ENCODE measurements at regions not wholly inside any gene's neighbourhood (a gene's known extent, or its start where the extent isn't known, plus 50 kb on each side); places are given as distances from the start of the nearest gene placed in this dataset.

DNA sequence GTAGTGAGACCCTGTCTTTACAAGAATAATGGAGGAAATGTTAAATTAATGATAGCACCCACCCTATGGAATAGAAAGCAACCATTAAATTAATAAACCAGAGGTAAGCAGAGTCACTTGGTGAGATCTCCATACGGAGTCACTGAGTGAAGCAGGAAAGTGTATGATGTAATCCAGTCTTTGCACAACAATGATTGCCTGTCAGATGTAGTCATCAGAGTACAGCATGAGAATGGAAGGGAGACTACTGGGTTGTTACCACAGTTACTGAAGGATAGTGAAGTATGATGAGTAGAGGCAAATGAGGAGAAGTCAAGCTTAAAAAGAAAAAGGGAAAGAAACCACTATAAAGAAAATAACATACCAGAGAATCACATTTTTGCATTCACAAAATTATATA, 371.9 kb upstream of the SHH start:
- DNase-seq (ENCODE audit: low spot score) (no peak), ATAC-seq (no peak)
- Mint-ChIP-seq H3K27me3 (ENCODE audit: insufficient read depth, low read depth, poor library complexity) (peaks cover 2% of the 10 kb centered on the region), H3K4me3 (no peak overlapping the region), H3K36me3 (ENCODE audit: low read depth) (peaks cover 18% of the 10 kb centered on the region), H3K27ac (no peak overlapping the region), H3K9me3 (peaks cover 37% of the 10 kb centered on the region), H3K4me1 (no peaks in the 10 kb centered on the region)
- Histone ChIP-seq H3K27me3 (ENCODE audit: insufficient read depth) (no peaks in the 10 kb centered on the region), H3K4me3 (no peak overlapping the region), H3K4me1 (ENCODE audit: insufficient read depth) (no peaks in the 10 kb centered on the region), H3K79me2 (replicated peaks; ENCODE audit: insufficient read depth) (no peaks in the 10 kb centered on the region), H4K20me1 (replicated peaks; ENCODE audit: insufficient read depth) (no peaks in the 10 kb centered on the region), H3K36me3 (ENCODE audit: insufficient read depth) (peaks cover 3% of the 10 kb centered on the region), H2AFZ (no peak overlapping the region), H3K27ac (ENCODE audit: low read depth) (no peak overlapping the region), H3F3A (replicated peaks; ENCODE audit: low read depth) (no peaks in the 10 kb centered on the region), H3K9me2 (ENCODE audit: insufficient read depth) (no peaks in the 10 kb centered on the region), H3K4me2 (no peak overlapping the region)
- TF ChIP-seq STAT1 (IDR thresholded peaks at IDR 0.05; ENCODE audit: unreplicated experiment) (no peak), JUNB (IDR thresholded peaks at IDR 0.05; ENCODE audit: unreplicated experiment) (no peak), POLR2AphosphoS5 (IDR thresholded peaks at IDR 0.05; ENCODE audit: low read depth) (no peak), CREB1 (CRISPR knock-in tag; IDR thresholded peaks at IDR 0.05; ENCODE audit: low read depth) (no peak), ZNF114 (CRISPR knock-in tag; IDR thresholded peaks at IDR 0.05) (no peak), ZNF331 (CRISPR knock-in tag; IDR thresholded peaks at IDR 0.05; ENCODE audit: low read depth) (no peak), NANOG (IDR thresholded peaks at IDR 0.05; ENCODE audit: borderline replicate concordance) (no peak), EZH2phosphoT487 (IDR thresholded peaks at IDR 0.05; ENCODE audit: unreplicated experiment) (no peak), EZH2 (IDR thresholded peaks at IDR 0.05; ENCODE audit: low read depth, unreplicated experiment) (no peak)
- TF ChIP-seq, protein P1, sequence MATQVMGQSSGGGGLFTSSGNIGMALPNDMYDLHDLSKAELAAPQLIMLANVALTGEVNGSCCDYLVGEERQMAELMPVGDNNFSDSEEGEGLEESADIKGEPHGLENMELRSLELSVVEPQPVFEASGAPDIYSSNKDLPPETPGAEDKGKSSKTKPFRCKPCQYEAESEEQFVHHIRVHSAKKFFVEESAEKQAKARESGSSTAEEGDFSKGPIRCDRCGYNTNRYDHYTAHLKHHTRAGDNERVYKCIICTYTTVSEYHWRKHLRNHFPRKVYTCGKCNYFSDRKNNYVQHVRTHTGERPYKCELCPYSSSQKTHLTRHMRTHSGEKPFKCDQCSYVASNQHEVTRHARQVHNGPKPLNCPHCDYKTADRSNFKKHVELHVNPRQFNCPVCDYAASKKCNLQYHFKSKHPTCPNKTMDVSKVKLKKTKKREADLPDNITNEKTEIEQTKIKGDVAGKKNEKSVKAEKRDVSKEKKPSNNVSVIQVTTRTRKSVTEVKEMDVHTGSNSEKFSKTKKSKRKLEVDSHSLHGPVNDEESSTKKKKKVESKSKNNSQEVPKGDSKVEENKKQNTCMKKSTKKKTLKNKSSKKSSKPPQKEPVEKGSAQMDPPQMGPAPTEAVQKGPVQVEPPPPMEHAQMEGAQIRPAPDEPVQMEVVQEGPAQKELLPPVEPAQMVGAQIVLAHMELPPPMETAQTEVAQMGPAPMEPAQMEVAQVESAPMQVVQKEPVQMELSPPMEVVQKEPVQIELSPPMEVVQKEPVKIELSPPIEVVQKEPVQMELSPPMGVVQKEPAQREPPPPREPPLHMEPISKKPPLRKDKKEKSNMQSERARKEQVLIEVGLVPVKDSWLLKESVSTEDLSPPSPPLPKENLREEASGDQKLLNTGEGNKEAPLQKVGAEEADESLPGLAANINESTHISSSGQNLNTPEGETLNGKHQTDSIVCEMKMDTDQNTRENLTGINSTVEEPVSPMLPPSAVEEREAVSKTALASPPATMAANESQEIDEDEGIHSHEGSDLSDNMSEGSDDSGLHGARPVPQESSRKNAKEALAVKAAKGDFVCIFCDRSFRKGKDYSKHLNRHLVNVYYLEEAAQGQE (IDR thresholded peaks at IDR 0.05; ENCODE audit: unreplicated experiment): no peak
- TF ChIP-seq, protein P2, sequence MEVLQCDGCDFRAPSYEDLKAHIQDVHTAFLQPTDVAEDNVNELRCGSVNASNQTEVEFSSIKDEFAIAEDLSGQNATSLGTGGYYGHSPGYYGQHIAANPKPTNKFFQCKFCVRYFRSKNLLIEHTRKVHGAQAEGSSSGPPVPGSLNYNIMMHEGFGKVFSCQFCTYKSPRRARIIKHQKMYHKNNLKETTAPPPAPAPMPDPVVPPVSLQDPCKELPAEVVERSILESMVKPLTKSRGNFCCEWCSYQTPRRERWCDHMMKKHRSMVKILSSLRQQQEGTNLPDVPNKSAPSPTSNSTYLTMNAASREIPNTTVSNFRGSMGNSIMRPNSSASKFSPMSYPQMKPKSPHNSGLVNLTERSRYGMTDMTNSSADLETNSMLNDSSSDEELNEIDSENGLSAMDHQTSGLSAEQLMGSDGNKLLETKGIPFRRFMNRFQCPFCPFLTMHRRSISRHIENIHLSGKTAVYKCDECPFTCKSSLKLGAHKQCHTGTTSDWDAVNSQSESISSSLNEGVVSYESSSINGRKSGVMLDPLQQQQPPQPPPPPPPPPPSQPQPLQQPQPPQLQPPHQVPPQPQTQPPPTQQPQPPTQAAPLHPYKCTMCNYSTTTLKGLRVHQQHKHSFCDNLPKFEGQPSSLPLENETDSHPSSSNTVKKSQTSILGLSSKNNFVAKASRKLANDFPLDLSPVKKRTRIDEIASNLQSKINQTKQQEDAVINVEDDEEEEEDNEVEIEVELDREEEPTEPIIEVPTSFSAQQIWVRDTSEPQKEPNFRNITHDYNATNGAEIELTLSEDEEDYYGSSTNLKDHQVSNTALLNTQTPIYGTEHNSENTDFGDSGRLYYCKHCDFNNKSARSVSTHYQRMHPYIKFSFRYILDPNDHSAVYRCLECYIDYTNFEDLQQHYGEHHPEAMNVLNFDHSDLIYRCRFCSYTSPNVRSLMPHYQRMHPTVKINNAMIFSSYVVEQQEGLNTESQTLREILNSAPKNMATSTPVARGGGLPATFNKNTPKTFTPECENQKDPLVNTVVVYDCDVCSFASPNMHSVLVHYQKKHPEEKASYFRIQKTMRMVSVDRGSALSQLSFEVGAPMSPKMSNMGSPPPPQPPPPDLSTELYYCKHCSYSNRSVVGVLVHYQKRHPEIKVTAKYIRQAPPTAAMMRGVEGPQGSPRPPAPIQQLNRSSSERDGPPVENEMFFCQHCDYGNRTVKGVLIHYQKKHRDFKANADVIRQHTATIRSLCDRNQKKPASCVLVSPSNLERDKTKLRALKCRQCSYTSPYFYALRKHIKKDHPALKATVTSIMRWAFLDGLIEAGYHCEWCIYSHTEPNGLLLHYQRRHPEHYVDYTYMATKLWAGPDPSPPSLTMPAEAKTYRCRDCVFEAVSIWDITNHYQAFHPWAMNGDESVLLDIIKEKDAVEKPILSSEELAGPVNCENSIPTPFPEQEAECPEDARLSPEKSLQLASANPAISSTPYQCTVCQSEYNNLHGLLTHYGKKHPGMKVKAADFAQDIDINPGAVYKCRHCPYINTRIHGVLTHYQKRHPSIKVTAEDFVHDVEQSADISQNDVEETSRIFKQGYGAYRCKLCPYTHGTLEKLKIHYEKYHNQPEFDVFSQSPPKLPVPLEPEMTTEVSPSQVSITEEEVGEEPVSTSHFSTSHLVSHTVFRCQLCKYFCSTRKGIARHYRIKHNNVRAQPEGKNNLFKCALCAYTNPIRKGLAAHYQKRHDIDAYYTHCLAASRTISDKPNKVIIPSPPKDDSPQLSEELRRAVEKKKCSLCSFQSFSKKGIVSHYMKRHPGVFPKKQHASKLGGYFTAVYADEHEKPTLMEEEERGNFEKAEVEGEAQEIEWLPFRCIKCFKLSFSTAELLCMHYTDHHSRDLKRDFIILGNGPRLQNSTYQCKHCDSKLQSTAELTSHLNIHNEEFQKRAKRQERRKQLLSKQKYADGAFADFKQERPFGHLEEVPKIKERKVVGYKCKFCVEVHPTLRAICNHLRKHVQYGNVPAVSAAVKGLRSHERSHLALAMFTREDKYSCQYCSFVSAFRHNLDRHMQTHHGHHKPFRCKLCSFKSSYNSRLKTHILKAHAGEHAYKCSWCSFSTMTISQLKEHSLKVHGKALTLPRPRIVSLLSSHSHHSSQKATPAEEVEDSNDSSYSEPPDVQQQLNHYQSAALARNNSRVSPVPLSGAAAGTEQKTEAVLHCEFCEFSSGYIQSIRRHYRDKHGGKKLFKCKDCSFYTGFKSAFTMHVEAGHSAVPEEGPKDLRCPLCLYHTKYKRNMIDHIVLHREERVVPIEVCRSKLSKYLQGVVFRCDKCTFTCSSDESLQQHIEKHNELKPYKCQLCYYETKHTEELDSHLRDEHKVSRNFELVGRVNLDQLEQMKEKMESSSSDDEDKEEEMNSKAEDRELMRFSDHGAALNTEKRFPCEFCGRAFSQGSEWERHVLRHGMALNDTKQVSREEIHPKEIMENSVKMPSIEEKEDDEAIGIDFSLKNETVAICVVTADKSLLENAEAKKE (CRISPR knock-in tag; IDR thresholded peaks at IDR 0.05): no peak
- TF ChIP-seq, protein P3, sequence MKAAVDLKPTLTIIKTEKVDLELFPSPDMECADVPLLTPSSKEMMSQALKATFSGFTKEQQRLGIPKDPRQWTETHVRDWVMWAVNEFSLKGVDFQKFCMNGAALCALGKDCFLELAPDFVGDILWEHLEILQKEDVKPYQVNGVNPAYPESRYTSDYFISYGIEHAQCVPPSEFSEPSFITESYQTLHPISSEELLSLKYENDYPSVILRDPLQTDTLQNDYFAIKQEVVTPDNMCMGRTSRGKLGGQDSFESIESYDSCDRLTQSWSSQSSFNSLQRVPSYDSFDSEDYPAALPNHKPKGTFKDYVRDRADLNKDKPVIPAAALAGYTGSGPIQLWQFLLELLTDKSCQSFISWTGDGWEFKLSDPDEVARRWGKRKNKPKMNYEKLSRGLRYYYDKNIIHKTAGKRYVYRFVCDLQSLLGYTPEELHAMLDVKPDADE (IDR thresholded peaks at IDR 0.05): no peak
- TF ChIP-seq, protein P4, sequence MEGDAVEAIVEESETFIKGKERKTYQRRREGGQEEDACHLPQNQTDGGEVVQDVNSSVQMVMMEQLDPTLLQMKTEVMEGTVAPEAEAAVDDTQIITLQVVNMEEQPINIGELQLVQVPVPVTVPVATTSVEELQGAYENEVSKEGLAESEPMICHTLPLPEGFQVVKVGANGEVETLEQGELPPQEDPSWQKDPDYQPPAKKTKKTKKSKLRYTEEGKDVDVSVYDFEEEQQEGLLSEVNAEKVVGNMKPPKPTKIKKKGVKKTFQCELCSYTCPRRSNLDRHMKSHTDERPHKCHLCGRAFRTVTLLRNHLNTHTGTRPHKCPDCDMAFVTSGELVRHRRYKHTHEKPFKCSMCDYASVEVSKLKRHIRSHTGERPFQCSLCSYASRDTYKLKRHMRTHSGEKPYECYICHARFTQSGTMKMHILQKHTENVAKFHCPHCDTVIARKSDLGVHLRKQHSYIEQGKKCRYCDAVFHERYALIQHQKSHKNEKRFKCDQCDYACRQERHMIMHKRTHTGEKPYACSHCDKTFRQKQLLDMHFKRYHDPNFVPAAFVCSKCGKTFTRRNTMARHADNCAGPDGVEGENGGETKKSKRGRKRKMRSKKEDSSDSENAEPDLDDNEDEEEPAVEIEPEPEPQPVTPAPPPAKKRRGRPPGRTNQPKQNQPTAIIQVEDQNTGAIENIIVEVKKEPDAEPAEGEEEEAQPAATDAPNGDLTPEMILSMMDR (conservative IDR thresholded peaks at IDR 0.05; ENCODE audit: low read depth in 2 of 2): no peak

Measured in GM23338 (cell line).